B cell (primary cell): ENCODE measurements at regions not wholly inside any gene's neighbourhood (a gene's known extent, or its start where the extent isn't known, plus 50 kb on each side); places are given as distances from the start of the nearest gene placed in this dataset.

Source experiments
- EZH2 ChIP-seq: IDR thresholded peaks from 2 replicates; pipeline ENCODE4 v1.6.1; 2012; ENCODE audit warnings: borderline replicate concordance, low read depth, mild to moderate bottlenecking, moderate library complexity, low read length; ENCODE audit not compliant: insufficient read depth, poor library complexity, severe bottlenecking
- TF ChIP-seq, protein P1 (sequence below): fragments of 200-600 bp; IDR thresholded peaks from one replicate; pipeline ENCODE4 v1.8.0; 2022; ENCODE audit warnings: antibody characterized with exemption, mild to moderate bottlenecking

DNA sequence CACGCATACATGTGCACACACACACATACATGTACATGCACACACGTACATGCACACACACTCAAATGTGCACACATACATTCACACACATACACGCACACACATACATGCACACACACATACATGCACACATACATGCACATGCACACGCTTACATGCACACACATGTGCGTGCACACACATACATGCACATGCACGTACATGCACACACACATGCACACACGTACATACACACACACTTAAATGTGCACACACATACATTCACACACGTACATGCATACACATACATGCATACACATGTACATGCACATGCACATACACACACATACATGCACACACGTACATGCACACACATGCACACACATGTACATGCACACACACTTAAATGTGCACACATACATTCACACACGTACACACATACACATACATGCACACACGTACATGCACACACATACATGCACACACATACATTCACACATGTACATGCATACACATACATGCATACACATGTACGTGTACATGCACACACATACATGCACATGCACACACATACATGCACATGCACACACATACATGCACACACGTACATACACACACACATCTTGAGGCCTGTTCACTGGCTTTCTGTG is 283.7 kb upstream of the ID2 start:
- TF ChIP-seq, protein P1, sequence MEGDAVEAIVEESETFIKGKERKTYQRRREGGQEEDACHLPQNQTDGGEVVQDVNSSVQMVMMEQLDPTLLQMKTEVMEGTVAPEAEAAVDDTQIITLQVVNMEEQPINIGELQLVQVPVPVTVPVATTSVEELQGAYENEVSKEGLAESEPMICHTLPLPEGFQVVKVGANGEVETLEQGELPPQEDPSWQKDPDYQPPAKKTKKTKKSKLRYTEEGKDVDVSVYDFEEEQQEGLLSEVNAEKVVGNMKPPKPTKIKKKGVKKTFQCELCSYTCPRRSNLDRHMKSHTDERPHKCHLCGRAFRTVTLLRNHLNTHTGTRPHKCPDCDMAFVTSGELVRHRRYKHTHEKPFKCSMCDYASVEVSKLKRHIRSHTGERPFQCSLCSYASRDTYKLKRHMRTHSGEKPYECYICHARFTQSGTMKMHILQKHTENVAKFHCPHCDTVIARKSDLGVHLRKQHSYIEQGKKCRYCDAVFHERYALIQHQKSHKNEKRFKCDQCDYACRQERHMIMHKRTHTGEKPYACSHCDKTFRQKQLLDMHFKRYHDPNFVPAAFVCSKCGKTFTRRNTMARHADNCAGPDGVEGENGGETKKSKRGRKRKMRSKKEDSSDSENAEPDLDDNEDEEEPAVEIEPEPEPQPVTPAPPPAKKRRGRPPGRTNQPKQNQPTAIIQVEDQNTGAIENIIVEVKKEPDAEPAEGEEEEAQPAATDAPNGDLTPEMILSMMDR, result no peak
- no peak for TF ChIP-seq EZH2
